CD4-positive, alpha-beta T cell treated with Interleukin-4 for 1 hour (primary cell): ENCODE measurements at regions not wholly inside any gene's neighbourhood (a gene's known extent, or its start where the extent isn't known, plus 50 kb on each side); places are given as distances from the start of the nearest gene placed in this dataset.

Source experiments
- DNase-seq, 2 donors: peaks; one replicate each; pipeline ENCODE4 v3.0.0-alpha.2; 2020 to 2022

DNA sequence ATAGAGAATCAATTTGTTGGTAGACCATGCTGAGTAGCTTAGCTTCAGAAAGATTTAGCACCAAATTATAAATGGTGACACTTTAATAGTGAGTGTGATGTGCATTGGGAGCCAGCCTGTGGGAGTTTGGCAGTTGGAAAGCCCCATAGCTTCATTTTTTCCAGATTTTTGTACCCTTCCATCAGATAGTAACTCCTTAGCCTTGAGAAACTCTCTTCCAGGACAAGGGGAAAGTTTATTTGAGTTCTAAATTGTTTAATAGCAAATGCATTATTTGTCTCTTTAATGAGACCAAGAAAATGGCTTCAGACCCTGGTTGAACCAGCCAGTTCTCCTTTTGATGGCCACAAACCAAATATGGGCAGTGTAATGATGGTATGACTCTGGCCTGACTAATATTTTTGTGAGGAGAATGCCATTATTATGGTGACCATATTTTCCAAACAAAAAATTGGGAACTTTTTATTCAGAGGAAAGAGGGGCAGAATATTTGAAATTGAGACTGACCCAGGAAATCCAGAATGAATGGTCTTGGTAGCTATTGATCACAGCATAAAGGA lies 49.8 kb downstream of the PLCE1 start:
- no peak for DNase-seq

DNA sequence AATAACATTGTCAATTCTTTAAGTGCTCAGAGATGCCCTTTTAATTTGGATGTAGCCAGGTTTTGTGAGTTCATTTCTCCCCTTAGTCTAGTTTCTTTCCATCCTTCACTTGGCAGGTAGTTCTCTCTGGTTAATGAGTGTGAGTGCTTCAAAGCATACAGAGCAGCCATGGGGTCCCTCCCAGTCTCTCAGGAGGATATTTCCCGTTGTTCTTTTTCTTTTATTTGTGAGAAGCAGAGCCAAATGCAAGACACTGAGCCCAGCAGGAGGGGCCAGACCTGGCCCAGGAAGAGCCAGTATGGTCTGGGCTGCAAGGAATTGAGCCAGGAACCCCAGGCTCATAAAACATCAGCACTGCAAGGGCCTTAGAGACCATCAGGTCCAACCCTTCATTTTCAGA lies 52.4 kb downstream of the PLCE1 start:
- DNase-seq: no peak

DNA sequence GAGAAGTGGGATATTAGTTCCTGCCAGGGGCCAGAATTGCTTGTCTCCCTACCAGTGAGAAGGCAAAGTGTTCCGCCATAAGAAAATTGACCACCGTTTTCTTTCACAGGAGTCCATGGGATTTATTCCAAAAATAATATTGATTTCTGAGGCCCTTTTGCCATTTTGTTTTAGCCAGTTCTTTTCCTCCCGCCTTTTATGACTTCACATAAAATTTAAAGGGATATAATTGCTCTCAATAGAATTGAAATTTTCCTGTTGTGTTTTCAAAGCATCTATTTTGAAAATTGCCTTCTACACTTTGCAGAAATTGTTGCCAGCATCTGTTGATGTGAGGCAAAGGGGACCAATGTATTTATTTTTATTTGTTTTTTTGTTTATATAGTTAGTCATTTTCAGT lies 53.6 kb downstream of the PLCE1 start:
- DNase-seq: no peak

- DNase-seq: no peak
Measured at GRCh38 chr10:94049911-94050310, 56.2 kb downstream of the PLCE1 start.

GRCh38 chr10:94052281-94052680 lies 58.5 kb downstream of the PLCE1 start:
- no peak for DNase-seq

GRCh38 chr10:94052866-94053791 lies 59.4 kb downstream of the PLCE1 start:
- DNase-seq: no peak

DNA sequence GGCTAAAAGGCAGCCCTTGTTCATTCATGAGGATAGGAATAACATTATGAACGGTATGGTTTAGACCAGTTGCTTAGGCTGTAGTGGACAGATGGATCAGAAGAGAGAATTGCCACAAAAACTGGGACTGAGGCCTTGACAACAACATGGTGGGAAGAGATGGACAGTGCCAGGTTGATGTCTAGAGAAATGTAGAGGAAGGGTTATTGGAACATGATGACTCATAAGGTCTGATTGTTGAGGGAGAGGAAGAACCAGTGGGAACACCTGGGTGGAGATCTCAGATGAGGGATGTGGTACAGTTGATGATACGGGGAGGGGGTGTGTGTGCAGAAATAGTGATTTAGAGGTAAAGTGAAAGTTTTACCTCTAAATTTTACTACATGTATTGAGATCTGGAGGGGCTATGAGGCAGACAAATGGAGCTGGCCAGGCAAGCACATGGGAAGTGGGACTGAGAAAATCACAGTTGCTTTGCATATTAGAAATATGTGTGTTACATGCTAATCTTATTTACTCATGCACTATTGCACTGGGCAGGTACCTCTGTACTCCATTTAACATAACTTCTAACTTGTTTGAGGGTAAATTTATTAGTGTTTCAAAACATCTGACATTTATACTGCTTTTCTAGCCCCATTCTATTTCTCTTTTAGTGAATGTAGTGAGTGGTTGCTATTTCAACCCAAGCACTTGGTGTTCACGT lies 65.6 kb downstream of the PLCE1 start:
- DNase-seq: no peak

- no peak for DNase-seq
Measured at GRCh38 chr10:94061026-94061425, 67.3 kb downstream of the PLCE1 start.

DNA sequence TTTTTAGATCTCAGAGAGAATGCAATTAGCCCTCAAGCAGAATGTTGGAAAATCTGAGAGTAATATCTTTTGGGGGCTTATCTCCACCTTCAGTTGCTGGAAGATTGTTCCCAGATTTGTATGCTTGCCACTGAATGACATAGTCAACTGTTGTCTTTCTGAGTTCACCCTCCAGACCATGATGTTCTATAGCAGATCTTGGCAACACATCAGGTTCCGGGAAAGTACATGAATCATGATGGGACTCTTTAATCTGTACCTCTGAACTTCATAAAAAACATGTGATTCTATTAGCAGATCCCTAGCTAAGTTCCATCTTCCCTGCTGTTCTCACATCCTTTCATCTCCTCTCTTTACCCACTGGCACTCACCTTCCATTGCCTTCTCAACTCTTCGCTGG lies 68.9 kb downstream of the PLCE1 start:
- DNase-seq: no peak

GRCh38 chr10:94065362-94065761 lies 71.6 kb downstream of the PLCE1 start:
- DNase-seq: no peak

- no peak for DNase-seq
Measured at GRCh38 chr10:94065787-94066186, 72.1 kb downstream of the PLCE1 start.

GRCh38 chr10:94066411-94066810 lies 72.7 kb downstream of the PLCE1 start:
- no peak for DNase-seq

- no peak for DNase-seq
Measured at GRCh38 chr10:94069884-94070283, 76.2 kb downstream of the PLCE1 start.

DNA sequence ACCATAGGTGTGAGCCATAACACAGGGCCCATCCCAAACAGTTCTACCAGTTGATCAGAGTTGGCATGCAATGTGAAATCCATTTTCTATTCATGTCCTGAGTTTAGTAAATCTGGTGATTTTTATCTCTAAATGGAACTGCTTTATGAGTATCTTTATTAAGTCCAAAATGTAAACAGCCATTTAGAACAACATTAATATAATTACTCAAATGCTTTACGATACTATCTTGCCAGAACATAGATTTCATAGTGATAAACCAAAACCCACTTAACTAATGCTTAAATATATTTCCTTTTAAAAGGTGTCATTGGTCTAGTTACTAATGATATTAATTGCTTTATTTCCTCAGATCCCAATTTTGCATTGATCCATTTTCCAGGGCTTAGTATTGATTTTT lies 80.7 kb downstream of the PLCE1 start:
- no peak for DNase-seq

DNA sequence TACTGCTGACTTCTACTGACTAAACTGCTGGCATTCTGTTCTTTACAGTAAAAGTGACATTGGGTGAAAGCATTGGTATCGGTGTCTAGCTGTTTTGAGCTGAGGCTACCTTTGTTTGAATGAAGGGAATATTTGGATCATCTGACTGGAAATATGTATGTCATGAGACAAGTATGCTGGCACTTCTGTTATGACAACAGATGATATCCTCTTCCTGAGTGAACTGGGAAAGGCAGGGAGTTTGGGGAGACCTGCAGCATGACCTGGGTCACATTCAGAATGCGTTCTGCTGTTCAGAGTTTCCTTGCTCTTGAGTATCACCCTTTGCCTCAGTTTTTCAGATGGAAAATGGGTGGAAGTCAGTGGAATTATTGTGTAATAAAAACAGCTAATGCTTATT lies 81.8 kb downstream of the PLCE1 start:
- DNase-seq: no peak

- DNase-seq: no peak
Measured at GRCh38 chr10:94076325-94076841, 82.7 kb downstream of the PLCE1 start.

DNA sequence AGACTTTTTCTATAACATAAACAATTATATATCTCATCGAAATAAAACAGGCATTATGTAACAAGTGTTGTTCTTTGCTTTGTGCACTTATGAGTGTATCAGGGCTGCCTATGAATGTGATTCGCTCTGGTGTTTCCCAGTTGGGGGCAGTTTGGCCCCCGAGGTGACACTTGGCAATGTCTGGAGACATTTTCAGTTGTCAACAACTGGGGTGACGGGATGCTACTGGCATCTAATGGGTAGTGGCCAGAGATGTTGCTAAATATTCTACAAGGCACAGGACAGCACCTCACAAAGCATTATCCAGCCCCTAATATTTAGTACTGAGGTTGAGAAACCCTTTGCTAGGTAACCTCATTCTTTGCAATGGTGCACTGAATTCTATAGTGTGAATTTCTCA lies 83.3 kb downstream of the PLCE1 start:
- DNase-seq: no peak

- no peak for DNase-seq
Measured at GRCh38 chr10:94080108-94080507, 86.4 kb downstream of the PLCE1 start.

DNA sequence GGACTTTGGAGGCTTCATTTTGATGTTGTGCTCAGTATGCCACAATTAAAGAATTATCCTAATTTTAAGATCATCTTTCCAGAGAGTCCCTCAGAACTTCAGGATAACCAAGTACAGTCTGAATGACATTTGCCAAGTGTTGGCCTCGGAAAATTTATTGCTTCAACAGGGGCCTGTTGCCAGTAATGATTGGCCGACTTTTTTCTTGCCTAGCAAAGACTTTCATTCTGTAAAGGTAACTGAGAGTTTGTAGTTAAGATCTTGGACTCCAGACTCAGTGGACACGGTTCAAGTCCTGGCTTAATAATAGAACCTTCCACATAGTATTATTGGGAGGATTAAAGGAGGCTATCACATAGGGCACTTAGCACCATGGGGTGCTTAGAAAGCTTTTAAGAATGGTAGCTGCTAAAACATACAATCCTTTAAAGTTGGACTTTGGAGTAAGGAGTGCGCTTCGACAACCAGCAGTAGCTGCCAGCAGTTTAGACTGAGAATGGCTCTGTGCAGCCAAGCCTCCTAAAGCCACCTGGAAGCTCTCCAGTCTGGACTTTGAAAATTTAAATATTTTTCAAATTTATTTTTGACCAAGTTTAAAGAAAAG lies 90.0 kb downstream of the PLCE1 start:
- DNase-seq: no peak

DNA sequence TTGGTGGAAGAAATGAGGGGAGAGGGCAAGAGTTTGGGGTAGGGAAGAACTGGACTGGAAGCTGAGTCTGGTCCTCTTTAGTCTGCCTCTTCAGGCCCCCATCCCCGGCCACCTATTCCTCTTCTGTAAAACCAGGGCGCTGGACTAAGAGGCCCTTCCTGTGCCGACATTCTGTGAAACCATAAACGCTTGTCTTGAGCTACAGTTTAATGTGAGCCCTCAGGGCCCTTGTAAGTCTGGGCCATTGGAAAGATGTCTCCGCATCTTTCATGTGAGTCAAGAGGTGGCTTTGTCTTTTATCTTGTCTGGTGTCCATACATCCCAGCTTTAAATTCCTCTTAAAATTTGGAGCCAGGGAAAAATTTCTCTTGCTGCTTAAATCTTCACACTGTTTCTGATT lies 90.6 kb downstream of the PLCE1 start:
- DNase-seq: no peak

DNA sequence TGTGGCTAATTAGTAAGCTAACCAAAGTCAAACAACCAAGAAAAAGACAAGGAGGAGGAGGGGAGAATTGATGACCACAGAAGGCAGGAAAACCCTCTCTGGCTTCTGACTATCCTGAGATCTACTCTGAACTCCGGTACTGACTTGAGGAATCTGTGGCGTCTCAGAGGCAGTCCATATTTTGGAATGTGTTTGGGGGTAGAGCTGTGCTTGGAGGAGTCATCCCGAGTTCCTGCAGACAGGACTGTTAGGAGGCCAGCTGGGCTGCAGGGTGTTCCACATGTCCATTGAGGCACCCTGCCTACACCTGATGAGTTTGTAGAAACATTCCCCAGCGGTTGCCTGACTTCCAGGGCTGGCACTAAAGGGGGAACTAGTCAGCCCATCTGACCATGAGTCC lies 91.6 kb downstream of the PLCE1 start:
- no peak for DNase-seq

- no peak for DNase-seq
Measured at GRCh38 chr10:94085766-94086437, 92.2 kb downstream of the PLCE1 start.

GRCh38 chr10:94088926-94089381 lies 95.2 kb downstream of the PLCE1 start:
- no peak for DNase-seq
